Stimulated activated CD4-positive, alpha-beta T cell treated with anti-CD3 and anti-CD28 coated beads, Interleukin-1b, Interleukin-23, amount 100 ng/mL, for 1 hour (primary cell): ENCODE measurements at regions not wholly inside any gene's neighbourhood (a gene's known extent, or its start where the extent isn't known, plus 50 kb on each side); places are given as distances from the start of the nearest gene placed in this dataset.
"Not testable (repeated sequence)": the region's sequence is repeated elsewhere in the genome, so short reads cannot be mapped to it uniquely, and the experiment has no call there.

Experiments used
- DNase-seq, 2 donors: peaks; one replicate each; pipeline ENCODE4 v3.0.0-alpha.2; 2020; ENCODE audit warnings: low read depth in 2 of 2

DNA sequence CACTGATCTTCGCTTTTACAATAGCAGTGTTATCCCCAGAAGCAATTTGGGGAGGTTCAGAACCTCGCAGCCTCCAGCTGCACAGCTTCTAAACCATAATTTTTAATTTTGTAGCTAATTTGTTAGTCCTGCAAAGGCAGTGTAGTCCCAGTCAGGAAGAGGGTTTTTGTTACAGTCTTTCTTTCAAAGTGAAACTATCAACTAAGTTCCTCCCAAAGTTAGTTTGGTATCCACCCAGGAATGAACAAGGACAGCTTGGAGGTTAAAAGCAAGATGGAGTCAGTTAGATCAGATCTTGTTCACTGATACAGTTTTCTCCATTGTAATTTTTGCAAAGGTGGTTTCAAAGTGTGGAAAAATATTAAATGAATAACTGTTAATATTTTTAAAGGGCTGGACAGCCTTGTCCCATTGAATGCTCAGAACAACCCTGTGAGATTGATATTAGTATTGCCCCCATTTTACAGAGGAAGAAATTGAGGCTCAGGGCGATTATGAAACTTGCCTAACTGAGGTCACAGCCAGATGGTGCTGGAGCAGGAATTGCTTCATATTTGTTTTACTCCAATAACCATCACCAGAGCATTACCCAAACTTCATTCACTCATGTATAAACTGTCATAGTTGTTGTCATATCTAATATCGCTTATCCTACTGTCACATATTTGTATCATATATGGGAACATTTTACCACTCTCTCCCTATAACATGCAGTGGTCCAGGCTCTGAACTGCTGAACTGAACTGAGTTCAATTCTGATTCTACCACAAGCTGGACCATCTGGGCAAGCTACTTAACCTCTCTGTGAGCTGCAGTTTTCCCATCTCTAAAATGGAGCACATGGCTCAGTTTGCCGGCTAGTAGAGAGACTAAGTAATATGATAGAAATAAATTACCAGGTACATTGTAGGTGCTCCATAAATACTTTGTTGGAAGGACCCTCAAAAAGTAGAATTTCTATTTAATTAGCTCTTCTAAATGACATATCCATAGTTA is 213.8 kb downstream of the BCAS1 start:
- DNase-seq: no peak

DNA sequence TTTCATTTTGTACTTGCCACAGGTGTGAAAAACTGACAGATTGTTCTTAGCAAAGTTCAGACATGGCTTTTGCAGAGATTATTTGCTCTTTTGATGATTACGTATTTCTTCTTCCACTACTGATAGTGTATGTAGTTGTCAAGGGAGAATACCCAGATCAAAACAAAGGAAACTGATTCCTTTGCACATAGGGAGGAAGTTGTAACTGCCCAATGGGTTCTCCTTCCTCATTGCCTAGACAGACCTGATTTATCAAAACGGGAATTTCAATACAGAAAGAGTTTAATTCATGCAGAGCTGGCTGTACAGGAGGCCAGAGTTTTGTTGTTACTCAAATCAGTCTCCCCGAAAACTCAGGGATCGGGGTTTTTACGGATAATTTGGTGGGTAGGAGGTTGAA is 214.7 kb downstream of the BCAS1 start:
- DNase-seq: no peak

DNA sequence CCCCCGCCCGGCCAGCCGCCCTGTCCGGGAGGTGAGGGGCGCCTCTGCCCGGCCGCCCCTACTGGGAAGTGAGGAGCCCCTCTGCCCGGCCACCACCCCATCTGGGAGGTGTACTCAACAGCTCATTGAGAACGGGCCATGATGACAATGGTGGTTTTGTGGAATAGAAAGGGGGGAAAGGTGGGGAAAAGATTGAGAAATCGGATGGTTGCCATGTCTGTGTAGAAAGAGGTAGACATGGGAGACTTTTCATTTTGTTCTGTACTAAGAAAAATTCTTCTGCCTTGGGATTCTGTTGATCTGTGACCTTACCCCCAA is 215.8 kb downstream of the BCAS1 start:
- not testable (repeated sequence) for DNase-seq

DNA sequence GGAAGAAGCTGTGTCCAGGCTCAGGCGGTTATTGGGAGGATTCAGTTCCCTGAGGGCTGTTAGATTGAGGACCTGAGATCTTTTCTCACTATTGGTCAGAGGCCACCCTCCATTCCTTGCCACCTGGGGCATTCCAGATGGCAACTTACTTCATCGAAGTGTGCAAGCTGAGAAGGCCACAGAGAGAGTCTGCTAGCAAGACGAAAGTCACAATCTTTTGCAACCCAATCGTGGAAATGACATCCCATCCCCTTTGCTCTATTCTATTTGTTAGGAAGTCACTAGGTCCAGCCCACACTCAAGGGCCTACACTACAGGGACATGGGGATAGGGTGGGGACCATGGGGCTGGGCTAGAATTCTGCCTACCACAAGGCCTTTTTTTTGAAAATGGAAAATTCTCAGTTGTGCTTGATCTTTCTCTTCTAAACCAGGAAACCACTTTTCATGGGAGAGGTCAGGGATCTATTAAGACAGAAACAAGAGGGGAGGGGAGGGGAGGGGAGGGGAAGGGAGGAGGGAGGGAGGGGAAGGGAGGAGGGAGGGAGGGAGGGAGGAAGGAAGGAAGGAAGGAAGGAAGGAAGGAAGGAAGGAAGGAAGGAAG is 217.2 kb downstream of the BCAS1 start:
- no peak for DNase-seq

DNA sequence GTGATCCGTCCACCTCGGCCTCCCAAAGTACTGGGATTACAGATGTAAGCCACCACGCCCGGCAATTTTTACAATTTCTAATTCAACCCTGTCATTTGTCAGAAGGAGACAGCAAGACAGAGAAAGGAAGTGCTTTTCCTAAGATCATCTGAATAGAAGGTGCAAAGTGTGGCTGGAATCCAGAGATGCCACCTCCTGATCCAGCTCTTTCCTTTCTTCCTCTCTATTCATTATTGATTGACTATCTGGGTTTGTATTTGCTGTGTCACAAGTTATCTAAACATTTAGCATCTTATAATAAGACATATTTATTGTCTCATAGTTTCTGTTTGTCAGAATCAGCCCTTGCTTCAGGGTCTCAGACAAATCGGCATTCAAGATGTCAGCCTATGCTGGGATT is 217.7 kb downstream of the BCAS1 start:
- DNase-seq: no peak

DNA sequence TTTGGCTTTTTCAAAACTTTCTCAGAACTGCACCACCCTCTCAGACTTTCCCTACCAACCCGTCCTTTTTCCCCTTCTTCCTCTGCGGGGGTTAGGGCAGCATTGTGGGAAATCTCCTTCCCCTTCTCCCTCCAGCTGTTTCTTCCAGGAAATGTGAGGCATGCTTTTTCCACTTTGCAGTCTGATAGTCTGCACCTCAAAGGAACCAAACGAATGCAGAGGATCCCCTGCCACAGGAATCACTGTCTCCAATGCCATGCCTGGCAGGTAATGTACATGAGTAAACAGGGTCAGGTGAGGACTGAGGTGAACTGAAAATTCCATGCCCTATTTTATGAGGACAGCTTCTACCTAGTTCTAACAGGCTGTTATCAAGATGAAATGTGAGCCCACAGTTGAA is 218.4 kb downstream of the BCAS1 start:
- DNase-seq: no peak

DNA sequence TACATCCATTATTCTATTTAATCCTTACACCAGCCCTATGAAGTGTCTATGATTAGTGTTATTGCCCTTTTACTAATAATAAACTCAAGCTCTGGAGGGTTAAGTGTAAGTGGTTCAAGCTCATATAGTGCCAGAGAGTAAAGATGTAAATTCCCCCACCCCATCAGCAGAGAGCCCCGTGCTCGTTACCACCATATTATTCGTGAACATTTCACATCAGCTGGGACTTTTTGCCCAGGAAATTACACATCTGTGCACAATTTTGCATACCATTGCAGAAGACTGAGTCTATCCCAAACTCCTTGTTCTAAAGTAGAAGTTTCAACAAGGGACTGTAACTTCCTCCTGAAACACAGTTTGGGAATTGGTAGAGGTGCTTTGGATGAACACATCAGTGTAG is 220.1 kb downstream of the BCAS1 start:
- no peak for DNase-seq

DNA sequence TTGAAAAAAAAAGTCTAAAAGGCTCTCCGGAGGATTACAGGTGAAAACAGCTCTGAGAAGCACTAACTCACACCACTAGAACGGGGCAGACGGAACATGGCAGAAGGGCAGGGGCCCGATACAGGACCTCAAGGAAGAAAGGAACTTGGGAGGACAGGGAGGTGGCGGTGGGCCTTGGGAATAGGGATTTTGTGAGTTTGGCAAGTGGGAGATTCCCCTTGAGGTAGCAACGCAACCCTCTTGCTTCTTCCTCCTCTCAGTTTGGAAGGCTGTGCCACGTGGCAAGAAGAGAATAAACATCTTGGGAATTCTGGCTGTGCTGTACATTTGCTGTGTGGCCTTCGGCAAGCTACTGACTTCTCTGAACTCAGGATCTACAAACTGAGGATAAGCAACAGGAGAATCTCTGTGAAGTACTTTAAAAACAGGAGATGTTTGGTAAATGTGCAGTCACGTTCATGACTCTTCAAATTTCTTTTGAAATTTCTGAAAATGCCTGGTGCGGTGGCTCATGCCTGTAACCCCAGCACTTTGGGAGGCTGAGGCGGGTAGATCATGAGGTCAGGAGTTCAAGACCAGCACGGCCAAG is 220.8 kb downstream of the BCAS1 start:
- no peak for DNase-seq

DNA sequence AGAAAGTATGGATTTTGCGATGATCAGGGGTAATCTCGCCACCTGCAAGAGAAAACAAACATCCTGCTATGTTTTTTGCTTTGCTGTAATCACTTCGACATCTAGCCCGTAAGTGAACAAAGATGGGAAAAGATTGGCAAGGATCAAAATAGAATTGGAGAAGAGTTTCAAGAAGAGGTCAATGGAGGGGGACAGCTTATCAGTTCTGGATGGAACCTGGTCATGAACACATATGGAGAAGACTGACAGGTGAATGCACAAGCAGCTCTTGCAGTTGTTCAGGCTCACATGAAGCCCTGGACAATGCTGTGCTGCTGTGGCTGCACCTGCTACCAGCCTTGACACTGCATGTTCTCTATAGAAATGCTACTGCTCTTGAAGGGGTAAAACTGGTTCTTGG is 222.1 kb downstream of the BCAS1 start:
- DNase-seq: no peak

DNA sequence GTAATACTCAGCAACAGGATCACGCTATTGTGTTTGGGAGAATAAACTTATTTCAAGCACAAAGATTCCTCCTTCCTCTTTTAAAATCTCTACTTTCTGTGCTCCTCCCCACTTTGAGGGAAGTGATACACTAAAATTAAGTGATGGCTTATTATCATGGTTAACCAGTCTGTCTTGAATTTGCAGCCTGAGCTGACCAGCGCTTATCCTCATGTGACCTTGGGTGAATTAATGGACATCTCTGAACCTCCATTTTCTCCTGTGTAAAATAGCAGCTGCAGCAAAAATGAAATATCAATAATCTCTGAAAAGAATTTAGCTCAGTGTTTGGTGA is 222.6 kb downstream of the BCAS1 start:
- no peak for DNase-seq

DNA sequence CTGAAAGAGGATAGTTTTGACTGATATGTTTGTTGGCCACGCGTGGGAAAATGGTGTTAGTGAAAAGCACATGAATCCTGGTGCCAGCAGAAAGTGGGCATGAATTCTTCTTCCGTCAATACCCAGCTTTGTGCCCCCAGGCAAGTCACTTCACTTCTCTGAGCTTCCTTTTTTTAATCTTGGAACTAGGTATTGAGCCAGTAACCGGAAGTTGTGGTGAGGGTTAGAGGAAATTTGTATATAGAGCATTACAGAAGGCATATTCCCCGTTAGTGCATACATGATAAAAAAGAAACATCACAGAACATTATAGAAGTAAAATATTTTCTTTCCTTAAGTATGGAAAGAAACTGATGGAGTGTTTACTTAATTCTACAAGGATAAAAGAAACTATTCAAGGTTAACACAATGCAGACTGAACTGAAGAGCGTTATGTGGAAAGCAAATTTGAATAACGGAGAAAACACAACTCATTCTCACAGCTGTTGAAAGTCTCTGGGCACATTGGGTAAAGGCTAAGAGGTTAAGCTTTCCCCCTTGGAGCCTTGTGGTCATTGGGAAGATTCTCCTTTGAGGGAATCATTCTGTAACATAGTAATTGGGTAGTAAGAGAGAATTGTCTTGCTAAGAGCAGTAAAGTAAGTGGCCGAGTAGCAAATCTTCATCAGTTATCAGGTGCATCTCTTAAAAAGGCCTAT is 223.1 kb downstream of the BCAS1 start:
- DNase-seq: no peak

DNA sequence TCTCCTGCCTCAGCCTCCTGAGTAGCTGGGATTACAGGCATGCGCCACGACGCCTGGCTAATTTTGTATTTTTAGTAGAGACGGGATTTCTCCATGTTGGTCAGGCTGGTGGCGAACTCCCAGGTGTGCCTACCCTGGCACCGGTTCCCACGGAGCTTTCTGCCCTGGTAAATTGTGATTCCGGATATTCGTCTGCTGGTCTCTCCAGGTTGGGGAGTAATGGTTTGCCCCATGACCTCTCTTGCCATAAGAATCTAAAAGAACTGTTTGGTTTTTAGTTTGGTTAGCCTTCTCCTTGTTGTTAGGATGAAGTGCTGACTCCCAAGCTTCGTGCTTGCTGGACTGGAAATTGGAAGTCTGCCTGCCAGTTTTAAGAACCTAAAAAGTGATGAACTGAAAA is 223.8 kb downstream of the BCAS1 start:
- no peak for DNase-seq

DNA sequence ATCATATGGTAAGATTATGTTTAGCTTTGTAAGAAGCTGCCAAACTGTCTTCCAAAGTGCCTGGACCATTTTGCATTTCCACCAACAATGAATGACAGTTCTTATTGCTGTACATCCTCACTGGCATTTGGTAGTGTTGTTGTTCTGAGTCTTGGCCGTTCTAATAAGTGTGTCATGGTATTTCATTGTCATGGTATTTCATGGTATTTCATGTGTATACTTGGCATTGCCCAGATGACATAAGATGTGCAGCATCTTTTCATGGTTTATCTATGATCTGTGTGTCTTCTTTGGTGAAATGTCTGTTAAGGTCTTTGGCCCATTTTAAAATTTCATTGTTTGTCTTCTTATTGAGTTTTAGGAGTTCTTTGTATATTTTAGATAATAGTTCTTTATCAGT is 224.4 kb downstream of the BCAS1 start:
- DNase-seq: no peak

DNA sequence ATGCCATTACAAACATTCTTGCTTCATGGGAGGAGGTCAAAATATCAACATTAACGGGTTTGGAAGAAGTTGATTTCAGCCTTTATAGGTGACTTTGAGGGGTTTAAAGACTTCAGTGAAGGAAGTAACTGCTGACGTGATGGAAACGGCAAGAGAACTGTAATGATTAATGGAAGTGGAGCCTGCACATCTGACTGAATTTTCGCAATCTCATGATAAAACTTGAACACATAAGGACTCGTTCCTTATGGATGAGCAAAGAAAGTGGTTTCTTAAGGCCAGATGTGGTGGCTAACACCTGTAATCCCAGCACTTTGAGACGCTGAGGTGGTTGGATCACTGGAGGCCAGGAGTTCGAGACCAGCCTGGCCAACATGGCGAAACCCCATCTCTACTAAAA is 226.1 kb downstream of the BCAS1 start:
- DNase-seq: no peak

DNA sequence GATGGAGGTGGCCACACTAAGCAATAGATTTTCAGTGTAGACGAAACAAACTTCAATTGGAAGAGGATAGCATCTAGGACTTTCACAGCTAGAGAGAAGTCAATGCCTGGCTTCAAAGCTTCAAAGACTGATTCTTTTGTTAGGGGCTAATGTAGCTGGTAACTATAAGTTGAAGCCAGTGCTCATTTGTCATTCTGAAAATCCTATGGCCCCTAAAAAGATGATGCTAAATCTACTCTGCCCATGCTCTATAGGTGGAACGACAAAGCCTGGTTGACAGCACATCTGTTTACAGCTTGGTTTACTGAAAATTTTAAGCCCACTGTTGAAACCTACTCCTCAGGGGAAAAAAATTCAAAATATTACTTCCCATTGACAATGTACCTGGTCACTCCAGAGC is 226.7 kb downstream of the BCAS1 start:
- DNase-seq: no peak

DNA sequence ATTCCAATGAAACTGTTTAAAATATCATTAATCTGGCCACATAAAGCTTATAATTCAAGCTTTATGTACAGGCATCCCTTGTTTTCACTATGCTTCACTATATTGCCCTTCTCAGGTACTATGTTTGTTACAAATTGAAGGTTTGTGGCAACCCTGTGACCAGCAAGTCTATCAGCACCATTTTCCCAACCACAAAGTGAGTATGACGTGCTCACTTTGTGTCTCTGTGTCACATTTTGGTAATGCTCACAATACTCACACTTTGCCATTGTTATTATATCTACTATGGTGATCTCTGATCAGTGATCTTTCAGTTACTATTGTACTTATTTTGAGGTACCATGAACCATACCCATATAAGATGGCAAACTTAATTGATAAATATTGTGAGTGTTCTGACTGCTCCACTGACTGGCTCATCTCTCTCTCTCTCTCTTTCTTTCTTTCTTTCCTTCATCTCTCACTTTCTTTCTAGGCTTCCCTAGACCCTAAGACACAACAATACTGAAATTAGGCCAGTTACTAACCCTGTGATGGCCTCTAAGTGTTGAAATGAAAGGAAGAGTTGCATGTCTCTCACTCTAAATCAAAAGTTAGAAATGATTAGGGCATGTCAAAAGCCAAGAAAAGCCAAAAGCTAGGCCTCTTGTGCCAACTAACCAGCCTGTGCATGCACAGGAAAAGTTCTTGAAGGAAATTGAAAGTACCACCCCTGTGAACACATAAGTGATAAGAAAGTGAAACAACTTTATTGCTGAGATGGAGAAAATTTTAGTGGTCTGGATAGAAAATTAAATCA is 227.9 kb downstream of the BCAS1 start:
- DNase-seq: no peak

DNA sequence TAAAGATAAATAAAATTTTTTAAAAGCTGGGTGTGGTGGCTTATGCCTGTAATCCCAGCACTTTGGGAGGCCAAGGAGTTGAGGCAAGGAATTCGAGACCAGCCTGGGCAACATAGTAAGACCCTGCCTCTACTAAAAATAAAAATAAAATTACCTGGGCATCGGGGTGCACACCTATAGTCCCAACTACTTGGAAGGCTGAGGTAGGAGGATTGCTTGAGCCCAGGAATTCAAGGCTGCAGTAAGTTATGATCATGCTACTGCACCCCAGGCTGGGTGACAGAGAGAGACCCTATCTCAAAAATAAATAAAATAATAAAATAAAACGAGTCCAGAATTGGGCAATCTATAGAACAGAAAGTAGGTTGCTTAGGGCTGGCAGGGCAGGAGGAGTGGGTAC is 228.7 kb downstream of the BCAS1 start:
- DNase-seq: no peak

DNA sequence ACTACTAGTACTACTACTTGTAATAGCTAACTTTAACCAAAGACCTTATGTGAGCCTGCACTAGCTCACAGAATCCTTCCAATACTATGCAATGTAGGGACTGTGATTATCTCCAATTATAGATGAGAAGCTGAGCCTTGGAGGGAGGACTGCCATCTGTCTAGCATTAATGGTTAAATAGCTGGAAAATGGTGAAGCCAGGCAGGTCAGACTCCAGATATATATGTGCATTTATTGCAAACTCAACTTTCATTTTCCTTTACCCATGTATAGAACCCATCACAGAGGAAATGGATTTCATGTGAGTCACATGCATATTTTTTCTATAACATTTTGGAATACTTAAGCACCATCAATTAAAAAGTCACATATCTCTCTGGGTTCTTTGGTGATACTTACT is 229.9 kb downstream of the BCAS1 start:
- no peak for DNase-seq

DNA sequence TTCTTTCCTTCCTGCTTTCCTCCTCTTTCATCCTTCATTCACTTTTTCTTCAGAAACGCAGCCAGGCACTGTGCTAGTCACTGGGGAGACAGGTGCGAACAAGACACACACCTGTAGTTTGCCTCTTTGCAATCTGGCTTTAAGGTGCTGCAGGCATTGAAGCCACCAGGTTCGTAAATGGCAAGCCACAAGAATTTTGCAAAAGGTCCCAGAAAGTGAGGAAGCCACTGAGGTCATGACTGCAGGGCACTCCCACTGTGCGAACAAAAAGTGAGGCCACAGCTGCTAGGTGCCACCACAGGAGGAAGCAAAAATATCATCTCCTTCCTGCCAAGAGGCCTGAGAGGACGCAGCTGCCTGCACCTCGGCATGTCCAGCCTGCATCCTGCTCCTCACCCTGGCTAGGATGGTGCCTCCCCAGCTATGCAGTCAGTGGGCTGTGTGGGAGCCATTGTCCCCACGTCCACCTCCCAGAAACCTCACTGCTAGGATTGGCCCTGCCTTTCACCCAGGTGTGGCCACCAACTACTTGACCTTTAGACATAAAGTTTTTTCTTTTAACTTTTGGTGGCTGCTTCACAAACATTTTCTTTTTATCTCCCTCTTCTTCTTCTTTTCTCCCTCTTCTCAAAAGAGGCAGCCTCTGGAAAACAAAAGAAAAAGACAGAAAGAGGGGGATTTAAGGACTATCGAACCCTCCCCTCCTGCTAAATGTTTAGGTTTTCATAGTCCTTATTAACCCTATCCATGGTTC is 230.8 kb downstream of the BCAS1 start:
- no peak for DNase-seq

DNA sequence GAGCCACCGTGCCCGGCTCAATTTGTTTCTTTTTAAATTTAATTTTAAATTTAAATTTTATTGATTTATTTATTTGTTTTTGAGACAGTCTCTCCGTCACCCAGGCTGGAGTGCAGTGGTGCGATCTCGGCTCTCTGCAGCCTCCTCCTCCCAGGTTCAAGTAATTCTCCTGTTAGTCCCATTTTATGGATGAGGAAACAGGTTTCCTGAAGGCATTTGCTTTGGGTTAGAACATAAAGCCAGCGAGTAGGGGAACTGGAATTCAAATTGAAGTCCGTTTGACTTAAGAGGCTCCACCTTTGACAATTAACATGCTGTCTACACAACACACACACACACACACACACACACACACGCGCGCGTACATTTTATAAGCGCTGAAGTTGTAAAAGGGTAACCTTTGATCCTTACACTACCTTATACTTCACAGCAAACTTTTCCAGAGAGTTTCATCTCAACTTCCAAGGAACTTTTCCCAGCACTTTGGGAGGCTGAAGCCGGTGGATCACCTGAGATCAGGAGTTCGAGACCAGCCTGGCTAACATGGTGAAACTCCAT is 232.0 kb downstream of the BCAS1 start:
- DNase-seq: no peak
